ES-I3 (cell line): ENCODE measurements at regions not wholly inside any gene's neighbourhood (a gene's known extent, or its start where the extent isn't known, plus 50 kb on each side); places are given as distances from the start of the nearest gene placed in this dataset.

Experiments used
- H3K36me3 ChIP-seq: 2 replicates; pipeline ENCODE4 v1.6.1; 2013; ENCODE audit warnings: mild to moderate bottlenecking, low read length, control low read depth, moderate library complexity; ENCODE audit not compliant: insufficient read depth
- H3K4me1 ChIP-seq: 2 replicates; pipeline ENCODE4 v1.6.1; 2013; ENCODE audit warnings: mild to moderate bottlenecking, control low read depth, low read length; ENCODE audit not compliant: insufficient read depth
- H3K9ac ChIP-seq: 2 replicates; pipeline ENCODE4 v1.6.1; 2013; ENCODE audit warnings: low read depth, mild to moderate bottlenecking, low read length, moderate library complexity
- H3K9me3 ChIP-seq: 2 replicates; pipeline ENCODE4 v1.6.1; 2013; ENCODE audit warnings: mild to moderate bottlenecking, low read length, moderate library complexity; ENCODE audit not compliant: control insufficient read depth, insufficient read depth

DNA sequence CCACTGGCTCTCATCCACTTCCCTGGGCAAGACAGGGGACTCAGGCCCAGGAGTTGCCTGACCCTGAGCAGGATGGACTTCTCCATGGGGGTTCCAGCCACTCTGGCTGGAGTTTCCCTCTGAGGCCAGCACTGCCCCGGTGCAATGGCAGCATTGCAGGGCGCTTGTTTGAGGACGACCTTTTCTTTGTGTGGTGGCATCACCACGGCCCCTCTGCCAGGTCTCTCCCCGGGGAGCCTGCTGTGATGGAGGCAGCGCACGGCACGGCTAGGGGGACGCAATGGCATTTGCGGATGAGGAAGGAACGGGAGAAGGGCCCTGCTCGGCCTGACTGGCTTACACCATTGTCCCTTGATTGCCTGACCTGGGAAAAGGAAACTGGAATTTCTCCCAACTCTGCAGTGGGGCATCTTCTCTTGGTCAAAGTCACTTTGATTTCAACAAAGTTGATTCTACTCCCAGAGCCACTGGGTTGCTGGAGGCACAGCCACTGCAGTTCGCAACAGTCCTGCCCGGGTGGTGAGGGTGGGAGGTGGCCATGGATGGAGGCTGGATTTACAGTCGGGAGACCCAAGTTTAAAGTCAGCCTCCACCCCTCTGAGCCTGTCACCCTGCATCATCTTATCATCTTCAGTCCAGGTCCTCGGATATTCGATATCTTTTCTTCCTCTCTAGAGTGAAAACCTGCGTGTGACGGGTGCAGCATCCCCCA lies 82.9 kb upstream of the ZNF469 start:
- Histone ChIP-seq H3K9ac (no peak overlapping the region), H3K4me1 (no peaks in the 10 kb centered on the region), H3K36me3 (no peaks in the 10 kb centered on the region), H3K9me3 (no peaks in the 10 kb centered on the region)

DNA sequence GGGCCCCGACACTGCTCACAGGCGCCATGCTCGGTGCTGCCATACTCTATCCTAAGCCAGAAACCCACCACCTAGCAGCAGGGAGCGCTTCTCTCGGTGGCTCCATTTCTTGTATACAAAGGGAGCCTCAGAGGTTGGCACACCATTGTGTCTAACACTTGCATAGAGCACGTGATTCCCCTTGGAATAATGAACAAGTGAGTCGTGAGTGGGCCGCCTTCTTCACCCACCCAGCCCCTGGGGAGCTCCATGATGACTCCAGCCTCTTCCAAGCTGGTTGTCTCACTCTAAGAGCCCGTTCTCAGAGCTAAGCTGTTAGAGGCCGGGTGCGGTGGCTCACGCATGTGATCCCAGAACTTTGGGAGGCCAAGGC lies 82.3 kb upstream of the ZNF469 start:
- Histone ChIP-seq H3K4me1 (no peaks in the 10 kb centered on the region), H3K9me3 (no peaks in the 10 kb centered on the region), H3K36me3 (no peaks in the 10 kb centered on the region), H3K9ac (no peak overlapping the region)

DNA sequence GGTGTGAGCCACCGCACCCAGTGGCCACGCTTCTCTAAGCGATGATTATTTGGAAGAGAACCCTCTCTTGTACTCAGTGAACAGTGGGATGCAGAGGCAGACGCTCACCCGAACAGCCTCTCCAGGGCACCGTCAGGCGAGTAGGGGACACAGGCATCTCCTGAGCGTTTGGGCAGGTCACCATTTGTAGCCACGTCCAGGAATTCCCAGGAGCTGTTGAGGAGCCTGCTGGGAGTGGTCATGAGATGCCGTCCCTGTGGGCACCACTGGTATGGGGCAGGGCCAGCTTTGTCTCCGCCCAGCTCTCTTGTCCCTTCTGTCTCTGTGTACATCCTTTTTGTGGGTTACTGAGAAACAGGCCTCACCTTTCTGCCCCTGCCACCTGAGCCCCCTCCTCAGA lies 81.3 kb upstream of the ZNF469 start:
- H3K9ac ChIP-seq = no peak overlapping the region
- no peaks in the 10 kb centered on the region for H3K4me1 ChIP-seq
- no peaks in the 10 kb centered on the region for H3K36me3 ChIP-seq
- H3K9me3 ChIP-seq = no peaks in the 10 kb centered on the region

DNA sequence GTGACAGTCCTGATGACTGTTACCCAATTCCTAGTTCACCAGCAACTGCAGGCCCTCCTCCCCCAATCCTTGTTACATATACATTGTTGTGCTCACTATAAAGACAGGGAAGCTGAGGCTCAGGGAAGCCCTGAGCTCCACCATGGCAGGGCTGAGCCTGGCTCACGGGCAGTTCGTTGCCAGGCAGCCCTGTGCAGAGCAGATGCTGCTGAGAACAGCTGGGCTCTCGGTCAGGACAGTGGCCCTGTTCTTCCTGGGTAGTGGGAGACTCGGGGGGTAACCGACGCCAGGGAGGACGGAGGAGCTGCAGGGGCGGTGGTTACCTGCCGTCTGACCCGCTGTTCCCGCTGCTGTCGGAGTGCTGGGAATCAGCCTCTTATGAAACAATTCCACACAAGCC lies 80.9 kb upstream of the ZNF469 start:
- Histone ChIP-seq H3K36me3 (no peaks in the 10 kb centered on the region), H3K4me1 (no peaks in the 10 kb centered on the region), H3K9me3 (no peaks in the 10 kb centered on the region), H3K9ac (no peak overlapping the region)

DNA sequence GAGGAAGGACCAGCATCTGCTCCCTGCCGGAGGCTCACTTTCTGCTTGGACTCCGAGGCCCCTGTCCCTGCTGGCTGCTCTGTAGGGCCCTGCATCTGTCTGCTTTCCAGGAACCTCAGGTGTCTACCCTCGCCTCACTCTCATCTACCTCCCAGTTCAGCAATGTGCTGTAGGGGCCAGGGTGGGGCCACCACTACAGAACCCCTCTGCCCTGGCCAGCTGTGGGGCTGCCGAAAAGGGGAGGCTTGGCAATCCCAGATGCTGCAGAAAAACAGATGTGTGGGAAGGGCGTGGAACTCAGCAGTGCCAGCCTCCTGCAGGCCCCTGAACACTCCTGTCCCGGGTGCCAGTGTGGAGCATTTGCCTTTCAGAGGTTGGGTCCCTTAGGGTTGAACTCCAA lies 80.1 kb upstream of the ZNF469 start:
- Histone ChIP-seq H3K36me3 (no peaks in the 10 kb centered on the region), H3K9ac (no peak overlapping the region), H3K4me1 (no peaks in the 10 kb centered on the region), H3K9me3 (no peaks in the 10 kb centered on the region)

DNA sequence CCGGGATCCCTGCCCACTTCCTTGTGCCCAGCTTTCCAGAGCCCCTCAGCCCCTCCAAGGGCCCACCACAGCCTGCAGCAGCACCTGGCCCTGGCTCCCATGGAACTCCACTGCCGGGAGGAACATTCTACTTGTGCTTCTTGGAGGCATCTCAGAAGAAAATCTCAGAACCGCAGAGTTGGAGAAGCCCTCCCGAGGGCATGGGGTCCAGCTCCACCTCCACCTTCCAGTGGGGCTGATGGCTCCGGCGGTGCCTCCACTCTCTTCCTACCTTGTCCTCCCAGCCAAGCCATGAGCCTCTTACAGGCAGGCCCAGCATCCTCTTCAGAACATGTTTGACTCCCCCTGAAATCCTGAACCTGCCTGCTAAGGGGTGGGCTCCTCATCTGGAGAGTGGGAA lies 79.4 kb upstream of the ZNF469 start:
- no peaks in the 10 kb centered on the region for H3K4me1 ChIP-seq
- H3K9me3 ChIP-seq = no peaks in the 10 kb centered on the region; the same call in 1 of the 2 replicates

DNA sequence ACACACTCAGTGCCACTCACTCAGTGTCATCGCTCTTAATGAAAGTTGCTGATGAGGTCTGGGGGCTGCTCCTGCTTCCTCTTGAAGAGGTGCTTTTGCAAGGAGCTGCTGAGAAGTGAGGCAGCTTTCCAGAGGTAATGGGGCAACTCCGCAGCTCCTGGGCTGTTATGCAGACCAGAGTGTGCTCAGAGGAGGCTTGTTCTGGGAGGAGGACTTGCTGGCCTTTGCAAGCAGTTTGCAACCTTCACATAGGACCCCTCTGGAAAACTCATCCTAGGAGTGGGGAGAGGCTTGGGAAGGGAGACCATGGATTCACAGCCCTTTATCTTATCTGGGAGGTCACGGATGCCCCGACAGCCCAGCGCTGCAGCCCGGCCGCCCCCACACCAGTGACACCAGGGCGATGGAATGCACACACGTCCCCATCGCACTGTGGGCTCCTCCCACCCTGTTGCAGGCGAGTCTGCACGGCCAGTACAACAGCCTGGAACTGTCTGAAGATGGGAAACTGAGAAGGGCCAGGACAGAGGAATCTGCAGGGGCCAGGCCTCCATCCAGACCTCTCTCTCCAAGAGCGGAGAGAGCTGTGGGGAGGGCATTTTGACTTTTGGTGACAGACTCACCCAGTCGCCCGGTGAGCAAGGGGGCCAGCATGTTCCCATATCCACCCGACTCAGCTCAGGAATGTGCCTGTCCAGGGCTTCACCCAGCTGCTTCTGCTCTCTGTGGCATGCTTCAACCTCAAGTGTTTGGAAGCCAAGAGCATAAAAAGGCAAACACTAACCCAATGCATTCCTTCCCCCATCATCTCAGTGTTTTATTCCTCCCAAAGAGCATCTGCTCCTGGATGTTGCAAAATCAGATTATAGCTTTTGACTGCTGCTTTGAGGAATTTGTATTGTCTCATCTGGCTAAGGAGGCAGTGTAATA lies 78.6 kb upstream of the ZNF469 start:
- no peak overlapping the region for H3K9ac ChIP-seq
- no peaks in the 10 kb centered on the region for H3K36me3 ChIP-seq
- H3K4me1 ChIP-seq = no peaks in the 10 kb centered on the region
- H3K9me3 ChIP-seq = no peaks in the 10 kb centered on the region; the same call in 1 of the 2 replicates

More for the DNA sequence above, 79.4 kb upstream of the ZNF469 start:
- no peaks in the 10 kb centered on the region for H3K36me3 ChIP-seq
- H3K9ac ChIP-seq = no peak overlapping the region

DNA sequence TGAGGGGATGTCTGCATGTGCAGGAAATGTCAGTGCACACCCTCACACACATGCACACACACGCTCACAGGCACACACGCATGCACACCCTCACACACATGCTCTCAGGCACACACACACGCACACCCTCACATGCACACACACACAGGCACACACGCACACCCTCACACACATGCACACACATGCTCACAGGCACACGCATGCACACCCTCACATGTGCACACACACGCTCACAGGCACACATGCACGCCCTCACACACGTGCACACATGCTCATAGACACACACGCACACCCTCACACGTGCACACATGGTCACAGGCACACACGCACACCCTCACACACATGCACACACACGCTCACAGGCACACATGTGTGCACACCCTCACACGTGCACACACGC lies 77.6 kb upstream of the ZNF469 start:
- H3K9ac ChIP-seq = no peak overlapping the region
- no peaks in the 10 kb centered on the region; the same call in 1 of the 2 replicates for H3K9me3 ChIP-seq
- H3K4me1 ChIP-seq = no peaks in the 10 kb centered on the region
- H3K36me3 ChIP-seq = no peaks in the 10 kb centered on the region

DNA sequence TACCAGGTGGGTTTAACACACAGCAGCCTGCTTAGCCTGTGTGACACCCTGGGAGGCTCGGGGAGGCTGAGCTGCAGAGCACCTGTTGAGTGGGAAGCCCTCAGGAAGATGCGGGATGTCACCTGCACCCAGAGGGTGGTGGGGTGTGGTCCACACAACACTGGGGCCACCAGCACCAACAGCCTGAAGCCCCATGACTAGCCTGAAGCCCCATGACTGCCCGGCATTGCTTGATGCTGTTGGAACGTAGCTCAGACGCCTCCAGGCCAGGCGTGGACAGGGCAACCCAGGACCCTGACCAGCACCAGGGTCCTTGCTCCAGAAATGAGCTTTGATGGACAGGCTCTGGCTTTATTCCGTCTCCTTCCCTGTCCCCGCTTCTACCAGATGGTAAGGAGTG lies 76.3 kb upstream of the ZNF469 start:
- Histone ChIP-seq H3K9ac (no peak overlapping the region), H3K4me1 (no peaks in the 10 kb centered on the region)

DNA sequence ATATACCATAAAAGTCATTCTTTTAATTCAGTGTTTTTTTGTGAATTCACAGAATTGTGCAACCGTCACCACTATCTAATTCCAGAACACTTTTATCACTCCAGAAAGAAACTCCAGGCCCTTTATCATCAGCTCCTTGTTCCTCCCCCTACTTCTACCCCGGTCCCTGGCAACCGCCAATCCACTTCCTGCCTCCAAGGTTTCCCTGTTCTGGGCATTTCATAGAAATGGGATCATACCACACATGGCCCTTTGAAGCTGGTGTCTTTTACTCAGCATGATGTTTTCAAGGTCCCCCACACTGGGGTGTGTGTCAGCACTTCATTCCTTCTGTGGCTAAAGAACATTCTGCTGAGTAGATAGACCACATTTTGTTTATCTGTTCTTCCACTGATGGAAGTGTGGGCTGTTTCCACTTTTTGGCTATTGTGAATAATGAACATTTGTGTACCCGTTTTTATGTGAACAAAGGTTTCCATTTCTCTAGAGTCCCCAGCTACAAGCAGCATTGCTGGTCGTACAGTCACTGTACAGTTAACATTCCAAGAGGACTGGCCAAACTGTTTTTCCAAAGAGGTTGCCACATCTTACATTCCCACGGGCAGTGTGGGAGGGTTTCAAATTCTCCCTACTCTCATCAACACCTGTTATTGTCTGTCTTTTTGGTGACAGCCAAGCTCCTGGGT lies 75.8 kb upstream of the ZNF469 start:
- Histone ChIP-seq H3K9ac (no peak overlapping the region), H3K9me3 (peaks cover 3% of the 10 kb centered on the region; the same call in 1 of the 2 replicates), H3K36me3 (no peaks in the 10 kb centered on the region)

More for the DNA sequence above, 76.3 kb upstream of the ZNF469 start:
- Histone ChIP-seq H3K36me3 (no peaks in the 10 kb centered on the region), H3K9me3 (peaks cover 1% of the 10 kb centered on the region; the same call in 1 of the 2 replicates)

DNA sequence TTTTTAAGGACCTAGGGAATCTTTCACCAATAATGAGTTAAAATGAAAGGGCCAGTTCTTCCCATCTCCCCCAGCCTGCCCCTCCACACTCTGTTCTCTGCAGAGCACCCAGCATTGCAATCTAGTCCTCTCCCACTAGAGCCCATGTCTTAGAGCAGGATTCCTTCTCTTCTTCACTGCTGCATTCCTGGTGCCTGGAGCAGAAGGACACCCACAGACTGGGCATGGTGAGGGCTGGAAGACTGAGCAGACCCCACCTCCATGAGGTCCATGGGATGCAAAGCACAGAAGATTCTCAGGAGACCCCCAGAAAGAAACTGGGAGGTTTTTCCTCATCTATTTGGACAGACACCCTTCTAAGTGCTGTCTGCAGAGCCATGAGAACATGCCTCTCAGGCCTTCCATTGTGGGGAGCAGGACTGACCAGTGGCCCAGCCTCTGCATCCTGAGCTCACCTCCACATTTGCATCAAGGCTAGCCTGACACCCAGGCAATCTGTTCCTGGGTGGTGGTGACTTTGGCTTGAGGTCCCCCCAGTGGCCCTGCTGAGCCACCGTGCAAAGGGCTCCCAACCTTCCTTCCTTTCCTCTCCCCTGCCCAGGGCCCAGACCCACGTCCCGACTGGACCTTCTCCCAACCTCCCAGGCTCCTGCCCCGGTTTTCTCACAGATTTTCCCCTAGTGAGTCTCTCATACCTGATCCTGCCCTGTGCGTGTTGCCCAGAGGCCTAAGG lies 74.2 kb upstream of the ZNF469 start:
- H3K36me3 ChIP-seq = no peaks in the 10 kb centered on the region
- H3K9ac ChIP-seq = no peak overlapping the region
- H3K4me1 ChIP-seq = no peaks in the 10 kb centered on the region
- H3K9me3 ChIP-seq = peaks cover 3% of the 10 kb centered on the region; the same call in 1 of the 2 replicates

More for the DNA sequence above, 75.8 kb upstream of the ZNF469 start:
- no peaks in the 10 kb centered on the region for H3K4me1 ChIP-seq

DNA sequence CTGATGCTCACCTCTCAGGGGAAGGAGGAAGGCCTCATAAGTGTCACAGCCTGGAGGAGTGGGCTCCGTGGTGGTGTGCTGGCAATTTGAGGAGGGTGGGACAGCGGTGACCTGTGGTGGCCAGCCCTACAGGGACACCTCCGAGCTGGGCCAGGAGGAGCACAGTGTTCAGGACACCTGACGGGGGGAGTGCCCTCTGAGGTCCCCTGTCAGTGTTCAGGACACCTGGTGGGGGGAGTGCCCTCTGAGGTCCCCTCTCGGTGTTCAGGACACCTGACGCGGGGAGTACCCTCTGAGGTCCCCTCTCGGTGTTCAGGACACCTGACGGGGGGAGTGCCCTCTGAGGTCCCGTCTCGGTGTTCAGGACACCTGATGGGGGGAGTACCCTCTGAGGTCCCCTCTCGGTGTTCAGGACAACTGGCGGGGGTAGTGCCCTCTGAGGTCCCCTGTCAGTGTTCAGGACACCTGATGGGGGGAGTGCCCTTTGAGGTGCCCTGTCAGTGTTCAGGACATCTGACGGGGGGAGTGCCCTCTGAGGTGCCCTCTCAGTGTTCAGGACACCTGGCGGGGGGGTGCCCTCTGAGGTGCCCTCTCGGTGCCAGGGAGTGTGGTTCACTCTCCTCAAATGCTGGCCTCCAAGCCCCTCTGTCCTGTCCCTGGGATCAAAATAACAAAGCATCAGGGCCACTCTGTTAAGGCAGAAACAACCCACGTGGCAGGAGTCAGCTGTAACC lies 73.4 kb upstream of the ZNF469 start:
- H3K9me3 ChIP-seq = peaks cover 3% of the 10 kb centered on the region; the same call in 1 of the 2 replicates
- no peaks in the 10 kb centered on the region for H3K36me3 ChIP-seq
- H3K9ac ChIP-seq = no peak overlapping the region
- no peaks in the 10 kb centered on the region for H3K4me1 ChIP-seq

DNA sequence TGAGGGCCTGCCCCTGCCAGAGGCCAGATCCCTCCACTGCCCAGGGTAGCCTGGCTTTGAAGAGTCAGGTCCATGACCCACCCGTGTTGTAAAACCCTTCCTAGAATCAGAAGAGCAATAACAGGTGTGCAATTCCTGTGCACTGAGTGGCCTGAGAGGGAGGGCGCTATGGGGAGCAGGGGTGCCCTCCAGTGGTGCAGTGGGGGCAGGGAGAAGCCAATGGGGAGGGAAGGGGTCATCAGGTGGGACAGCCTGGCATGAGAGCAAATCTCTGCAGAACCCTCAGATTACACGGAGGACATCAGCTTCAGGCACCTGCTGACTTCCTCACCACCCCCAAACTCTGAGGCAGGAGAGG lies 72.9 kb upstream of the ZNF469 start:
- H3K36me3 ChIP-seq = no peaks in the 10 kb centered on the region
- no peaks in the 10 kb centered on the region for H3K4me1 ChIP-seq
- peaks cover 3% of the 10 kb centered on the region; the same call in 1 of the 2 replicates for H3K9me3 ChIP-seq
- no peak overlapping the region for H3K9ac ChIP-seq
